ENCODE measurements at regions not wholly inside any gene's neighbourhood (a gene's known extent, or its start where the extent isn't known, plus 50 kb on each side); places are given as distances from the start of the nearest gene placed in this dataset.

DNA sequence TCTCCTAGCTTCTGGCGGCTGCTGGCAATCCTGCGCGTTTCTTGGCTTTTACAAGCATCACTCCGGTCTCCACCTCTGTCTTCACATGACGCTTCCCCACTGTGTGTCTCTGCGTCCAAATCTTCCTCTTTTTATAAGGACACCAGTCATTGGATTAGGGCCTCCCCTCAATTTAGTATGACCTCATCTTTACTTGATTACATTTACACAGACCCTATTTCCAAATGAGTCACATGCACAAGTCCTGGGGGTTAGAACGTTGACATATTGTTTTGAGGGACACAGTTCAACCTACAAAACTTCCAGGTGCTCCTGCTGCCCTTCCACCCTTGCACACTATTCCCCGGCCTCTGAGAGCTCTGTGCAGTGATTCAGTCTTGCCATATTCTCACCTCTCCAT is 215.3 kb downstream of the OPA1 start:
- H3K4me3 Mint-ChIP-seq, result no peak overlapping the region
- no peaks in the 10 kb centered on the region for H3K9me3 Mint-ChIP-seq
- H3K4me1 Mint-ChIP-seq, result peaks cover 25% of the 10 kb centered on the region
- no peak for DNase-seq (ENCODE audit: low spot score in 2 of 2, unreplicated experiment in 2 of 2)
- H3K27ac Mint-ChIP-seq, result no peak overlapping the region
- no peaks in the 10 kb centered on the region for H3K36me3 Mint-ChIP-seq
- TF ChIP-seq, protein P1, sequence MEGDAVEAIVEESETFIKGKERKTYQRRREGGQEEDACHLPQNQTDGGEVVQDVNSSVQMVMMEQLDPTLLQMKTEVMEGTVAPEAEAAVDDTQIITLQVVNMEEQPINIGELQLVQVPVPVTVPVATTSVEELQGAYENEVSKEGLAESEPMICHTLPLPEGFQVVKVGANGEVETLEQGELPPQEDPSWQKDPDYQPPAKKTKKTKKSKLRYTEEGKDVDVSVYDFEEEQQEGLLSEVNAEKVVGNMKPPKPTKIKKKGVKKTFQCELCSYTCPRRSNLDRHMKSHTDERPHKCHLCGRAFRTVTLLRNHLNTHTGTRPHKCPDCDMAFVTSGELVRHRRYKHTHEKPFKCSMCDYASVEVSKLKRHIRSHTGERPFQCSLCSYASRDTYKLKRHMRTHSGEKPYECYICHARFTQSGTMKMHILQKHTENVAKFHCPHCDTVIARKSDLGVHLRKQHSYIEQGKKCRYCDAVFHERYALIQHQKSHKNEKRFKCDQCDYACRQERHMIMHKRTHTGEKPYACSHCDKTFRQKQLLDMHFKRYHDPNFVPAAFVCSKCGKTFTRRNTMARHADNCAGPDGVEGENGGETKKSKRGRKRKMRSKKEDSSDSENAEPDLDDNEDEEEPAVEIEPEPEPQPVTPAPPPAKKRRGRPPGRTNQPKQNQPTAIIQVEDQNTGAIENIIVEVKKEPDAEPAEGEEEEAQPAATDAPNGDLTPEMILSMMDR (IDR thresholded peaks at IDR 0.05; ENCODE audit: unreplicated experiment), result no peak
- H3K27me3 Mint-ChIP-seq (ENCODE audit: low read depth), result no peaks in the 10 kb centered on the region

DNA sequence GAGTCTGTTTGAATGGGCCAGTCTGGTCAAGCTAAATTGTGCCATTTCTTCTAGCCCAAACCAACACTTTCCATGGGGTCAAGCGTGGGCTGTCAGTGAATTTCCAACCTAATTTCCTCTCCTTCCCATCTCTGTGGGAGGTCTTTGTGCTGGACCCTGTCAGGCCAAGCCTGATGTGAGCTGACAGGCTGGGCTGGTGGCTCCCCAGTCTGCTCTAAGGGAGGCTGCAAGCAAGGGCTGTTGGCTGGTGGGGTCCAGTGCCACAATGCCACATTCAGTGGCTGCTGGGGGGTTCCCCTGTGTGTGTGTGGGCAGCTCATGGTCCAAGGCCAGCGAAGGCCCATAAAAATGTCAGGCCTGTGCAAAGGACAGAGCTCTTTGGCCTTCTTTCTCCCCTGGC is 216.1 kb downstream of the OPA1 start:
- Mint-ChIP-seq H3K36me3 (no peaks in the 10 kb centered on the region), H3K27me3 (ENCODE audit: low read depth) (no peaks in the 10 kb centered on the region), H3K9me3 (no peaks in the 10 kb centered on the region), H3K27ac (no peak overlapping the region), H3K4me1 (peaks cover 31% of the 10 kb centered on the region), H3K4me3 (no peak overlapping the region)
- TF ChIP-seq, protein P1 (IDR thresholded peaks at IDR 0.05; ENCODE audit: unreplicated experiment), result no peak
- DNase-seq (ENCODE audit: low spot score in 2 of 2, unreplicated experiment in 2 of 2), result no peak

DNA sequence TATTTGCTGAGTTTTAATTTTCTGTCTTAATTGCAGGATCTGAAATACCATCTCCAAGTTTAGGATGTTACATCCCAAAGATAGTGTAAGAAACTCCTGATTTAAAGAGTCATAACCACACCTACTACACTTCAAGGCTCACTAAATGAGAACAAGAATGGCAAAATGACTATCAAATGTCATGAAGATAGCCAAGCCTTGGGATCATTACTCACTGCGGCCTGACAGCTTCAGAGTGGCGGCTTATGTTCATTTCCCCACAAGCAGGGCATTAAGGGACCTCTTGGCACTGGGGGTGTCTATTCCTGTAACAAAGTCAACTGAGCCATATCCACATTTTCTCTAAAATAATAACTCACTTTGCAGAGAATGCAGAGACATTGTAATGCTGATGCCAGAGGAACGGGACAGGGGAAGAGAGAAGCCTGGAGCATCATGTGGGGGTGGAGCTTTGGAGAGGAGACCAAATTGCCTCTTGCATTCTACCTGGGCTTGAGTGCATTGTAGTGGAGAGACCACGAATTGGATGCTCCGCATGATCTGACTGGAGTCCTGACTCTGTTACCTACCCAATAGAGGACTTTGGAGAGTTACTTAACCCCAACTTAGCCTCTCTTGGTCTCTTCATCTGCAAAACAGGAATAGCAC is 219.2 kb downstream of the OPA1 start:
- TF ChIP-seq, protein P1 (IDR thresholded peaks at IDR 0.05; ENCODE audit: unreplicated experiment), result no peak
- no peaks in the 10 kb centered on the region for H3K36me3 Mint-ChIP-seq
- no peaks in the 10 kb centered on the region for H3K27me3 Mint-ChIP-seq (ENCODE audit: low read depth)
- H3K9me3 Mint-ChIP-seq, result no peaks in the 10 kb centered on the region
- no peak for DNase-seq (ENCODE audit: low spot score in 2 of 2, unreplicated experiment in 2 of 2)
- peaks cover 33% of the 10 kb centered on the region for H3K4me1 Mint-ChIP-seq
- H3K27ac Mint-ChIP-seq, result no peak overlapping the region
- H3K4me3 Mint-ChIP-seq, result no peak overlapping the region

DNA sequence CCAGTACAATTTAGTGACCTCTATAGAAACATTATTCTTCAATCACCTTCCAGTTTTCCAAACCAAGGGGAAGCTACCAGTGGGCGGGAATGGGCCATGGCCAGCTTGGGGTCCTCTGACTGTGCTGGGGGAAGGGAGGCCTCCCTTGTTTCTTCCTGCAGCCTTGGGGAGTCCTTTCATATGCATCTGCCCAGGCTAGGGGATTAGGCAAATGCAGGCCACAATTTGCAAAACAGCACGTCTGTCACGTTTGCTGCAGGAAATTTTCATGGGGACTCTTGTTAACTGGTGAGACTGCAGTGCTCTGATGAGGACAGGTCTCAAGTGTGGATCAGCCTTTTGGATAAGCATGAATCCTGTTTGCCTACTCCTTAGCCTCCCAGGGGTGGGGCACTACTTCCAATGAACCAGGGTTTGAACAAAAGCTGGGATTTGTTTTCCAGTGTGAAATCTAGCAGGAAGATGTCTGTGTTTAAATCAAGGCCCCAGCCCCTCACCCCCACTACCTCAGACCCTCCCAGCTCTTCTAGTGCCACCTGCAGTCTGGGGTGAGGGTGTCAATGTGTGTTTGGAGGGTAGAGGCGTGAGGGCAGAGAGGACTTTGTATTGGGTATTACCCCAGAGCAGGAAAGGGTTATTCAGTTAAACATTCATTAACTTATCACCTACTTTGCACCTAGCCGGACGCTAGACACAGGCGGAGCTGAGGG is 219.9 kb downstream of the OPA1 start:
- DNase-seq (ENCODE audit: low spot score in 2 of 2, unreplicated experiment in 2 of 2), result no peak
- H3K4me1 Mint-ChIP-seq, result peaks cover 32% of the 10 kb centered on the region
- no peaks in the 10 kb centered on the region for H3K36me3 Mint-ChIP-seq
- H3K27ac Mint-ChIP-seq, result no peak overlapping the region
- no peaks in the 10 kb centered on the region for H3K9me3 Mint-ChIP-seq
- H3K4me3 Mint-ChIP-seq, result no peak overlapping the region
- no peaks in the 10 kb centered on the region for H3K27me3 Mint-ChIP-seq (ENCODE audit: low read depth)
- TF ChIP-seq, protein P1 (IDR thresholded peaks at IDR 0.05; ENCODE audit: unreplicated experiment), result no peak

DNA sequence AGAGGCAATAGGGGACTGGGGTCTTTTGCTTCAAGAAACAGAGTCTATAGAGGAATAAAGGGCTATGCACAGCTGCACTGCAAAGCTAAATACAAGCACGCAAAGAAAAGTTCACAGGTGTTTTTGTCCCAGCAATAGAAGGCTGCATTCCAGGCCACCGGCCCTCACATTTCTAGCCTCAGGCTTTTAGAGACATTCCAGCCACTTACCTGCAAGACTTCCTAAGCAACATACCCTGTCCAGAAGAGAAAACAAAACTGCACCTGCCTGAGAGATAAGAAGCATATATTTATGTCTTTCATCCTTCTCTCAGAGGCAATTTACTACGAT is 220.5 kb downstream of the OPA1 start:
- no peaks in the 10 kb centered on the region for H3K27me3 Mint-ChIP-seq (ENCODE audit: low read depth)
- H3K27ac Mint-ChIP-seq, result no peak overlapping the region
- no peaks in the 10 kb centered on the region for H3K9me3 Mint-ChIP-seq
- no peaks in the 10 kb centered on the region for H3K36me3 Mint-ChIP-seq
- no peak overlapping the region for H3K4me3 Mint-ChIP-seq
- TF ChIP-seq, protein P1 (IDR thresholded peaks at IDR 0.05; ENCODE audit: unreplicated experiment), result no peak
- peaks cover 33% of the 10 kb centered on the region for H3K4me1 Mint-ChIP-seq
- DNase-seq (ENCODE audit: low spot score in 2 of 2, unreplicated experiment in 2 of 2), result no peak
